Right ventricle myocardium inferior (tissue), 1 donor: ENCODE measurements at regions not wholly inside any gene's neighbourhood (a gene's known extent, or its start where the extent isn't known, plus 50 kb on each side); places are given as distances from the start of the nearest gene placed in this dataset.

ENCODE experiments used
- ATAC-seq: fragments of 200-7000 bp; cut with Tn5 transposase; one replicate; pipeline ENCODE4 v1.9.1; 2020; ENCODE audit warnings: mild to moderate bottlenecking, moderate library complexity
- DNase-seq: peaks from one replicate; pipeline ENCODE4 v3.0.0; 2021; ENCODE audit errors: missing footprints
- intact Hi-C: fragments of 100-400 bp; cut with DNase I; formaldehyde crosslinking; loops from one replicate; pipeline ENCODE4 v1.11.0; 2022
- donor health status: DM: no; HTN: yes; CAD: no; lungs with severe emphysema.

DNA sequence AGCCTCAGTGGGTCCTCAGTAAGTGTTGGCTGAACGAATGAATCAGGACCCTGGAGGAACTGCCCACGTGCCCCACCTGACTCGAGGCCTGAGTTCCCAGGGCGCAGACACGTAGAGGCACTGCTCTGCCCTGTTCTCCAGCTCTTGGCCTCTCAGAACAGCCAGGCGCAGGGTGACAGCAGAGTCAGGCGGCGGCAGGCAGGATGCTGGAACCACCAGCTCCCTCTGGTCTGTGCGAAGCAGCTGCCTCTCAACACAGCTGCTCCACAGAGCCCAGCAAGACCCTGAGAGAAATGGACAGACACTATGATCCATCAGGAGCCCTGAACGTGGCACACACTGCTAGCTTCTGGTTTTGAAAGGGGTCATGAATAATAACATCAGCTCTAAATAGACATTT is 53.1 kb upstream of the BCO1 start:
- DNase-seq (no peak), ATAC-seq (no peak)
- intact Hi-C loops: loop anchor here (10.0 kb wide), 1 partner anchor 151 kb away; the partner anchor contains the start of gene ATMIN

DNA sequence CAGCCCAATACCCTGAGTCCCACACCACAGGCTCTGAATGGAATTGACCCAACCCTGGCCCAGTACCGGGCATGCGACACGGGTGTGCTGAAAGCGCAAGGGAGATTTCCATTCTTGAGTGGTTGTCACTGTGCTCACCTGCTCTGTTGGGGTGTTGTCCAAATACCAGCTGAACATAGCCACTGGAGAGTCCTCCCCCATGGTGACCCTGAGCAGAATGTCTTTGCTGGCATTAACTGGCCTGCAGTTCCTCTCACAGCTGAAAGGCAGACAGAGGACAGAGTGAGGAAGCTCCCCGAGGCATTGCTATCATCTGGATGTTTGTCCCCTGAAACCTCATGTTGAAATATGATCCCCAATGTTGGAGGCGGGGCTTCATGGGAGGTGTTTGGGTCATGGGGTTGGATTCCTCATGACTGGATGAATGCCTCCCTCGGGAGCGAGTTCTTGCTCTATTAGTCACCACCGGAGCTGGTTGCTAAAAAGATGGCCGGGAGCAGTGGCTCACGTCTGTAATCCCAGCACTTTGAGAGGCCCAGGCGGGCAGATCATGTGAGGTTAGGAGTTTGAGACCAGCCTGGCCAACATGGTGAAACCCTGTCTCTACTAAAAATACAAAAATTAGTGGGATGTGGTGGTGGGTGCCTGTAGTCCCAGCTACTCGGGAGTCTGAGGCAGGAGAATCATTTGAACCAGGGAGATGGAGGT is 57.3 kb upstream of the BCO1 start:
- DNase-seq (peak; percentile 85), ATAC-seq (peak; percentile 93)
- intact Hi-C loops: loop anchor here (2.0 to 10.0 kb wide), 3 partner anchors 42 to 146 kb away; partner anchors contain the start of genes ATMIN and GCSH

DNA sequence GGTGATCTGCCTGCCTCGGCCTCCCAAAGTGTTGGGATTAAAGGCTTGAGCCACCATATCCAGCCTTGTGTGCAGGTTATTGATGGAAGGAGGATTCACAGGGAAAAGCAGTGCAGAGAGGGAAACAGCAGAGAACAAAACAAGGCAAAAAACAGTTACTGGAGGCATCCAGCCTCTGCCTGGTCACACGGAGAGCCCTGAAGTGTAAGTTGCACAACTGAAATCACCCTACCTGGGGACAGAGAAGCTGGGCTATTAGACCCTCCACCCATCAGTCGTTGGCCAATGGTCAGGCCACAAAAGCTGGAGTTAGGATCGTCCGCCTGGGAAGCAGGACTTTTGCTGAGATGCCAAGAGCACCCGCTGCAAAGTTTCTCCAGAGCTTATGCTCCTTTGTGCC is 57.9 kb upstream of the BCO1 start:
- intact Hi-C loops: loop anchor here (2.0 to 10.0 kb wide), 3 partner anchors 42 to 146 kb away; partner anchors contain the start of genes ATMIN and GCSH
- DNase-seq: no peak
- no peak for ATAC-seq

DNA sequence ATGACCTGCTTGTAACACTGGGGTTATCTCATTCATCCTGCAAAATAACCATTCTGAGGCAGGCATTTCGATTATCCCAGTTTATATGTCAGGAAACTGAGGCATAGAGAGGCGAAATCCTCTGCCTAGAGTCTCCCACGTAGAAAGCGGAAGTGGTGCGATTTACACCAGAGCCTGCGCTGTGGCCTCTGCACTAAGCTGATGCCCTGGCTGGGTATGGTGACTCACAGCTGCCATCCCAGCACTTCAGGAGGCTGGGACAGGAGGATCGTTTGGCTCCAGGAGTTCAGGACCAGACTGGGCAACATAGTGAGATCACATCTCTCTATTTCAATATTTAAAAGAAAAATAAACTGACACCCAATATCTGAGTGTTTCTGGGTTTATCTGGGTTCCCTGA is 59.3 kb upstream of the BCO1 start:
- no peak for DNase-seq
- intact Hi-C loops: no loop called here
- no peak for ATAC-seq

DNA sequence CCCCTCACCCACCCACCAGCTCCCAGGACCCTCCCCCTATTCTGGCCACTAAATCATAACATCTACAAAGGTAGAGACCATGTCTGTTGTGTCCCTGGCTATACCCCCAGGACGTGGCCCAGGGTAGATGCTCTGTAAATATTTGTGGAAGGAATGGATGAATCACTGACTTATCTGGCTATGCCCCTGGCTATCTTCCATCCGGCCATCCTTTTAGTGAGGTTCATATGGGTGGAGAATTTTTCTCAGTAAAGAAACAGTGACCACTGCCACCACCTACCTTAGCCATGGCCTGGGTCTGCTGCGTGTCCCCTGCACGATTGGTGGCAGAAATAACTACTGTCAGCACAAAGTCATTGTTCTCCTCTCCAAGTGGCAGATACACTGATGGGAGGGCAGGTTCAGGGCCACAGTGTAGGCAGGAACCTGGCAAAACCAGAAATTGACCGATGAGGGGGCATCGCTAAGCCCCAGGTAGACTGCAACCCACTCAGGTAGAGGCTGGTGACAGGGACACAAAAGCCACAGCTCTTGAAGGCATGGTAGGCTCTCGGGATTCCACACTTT is 63.1 kb upstream of the BCO1 start:
- intact Hi-C loops: no loop called here
- no peak for ATAC-seq

DNA sequence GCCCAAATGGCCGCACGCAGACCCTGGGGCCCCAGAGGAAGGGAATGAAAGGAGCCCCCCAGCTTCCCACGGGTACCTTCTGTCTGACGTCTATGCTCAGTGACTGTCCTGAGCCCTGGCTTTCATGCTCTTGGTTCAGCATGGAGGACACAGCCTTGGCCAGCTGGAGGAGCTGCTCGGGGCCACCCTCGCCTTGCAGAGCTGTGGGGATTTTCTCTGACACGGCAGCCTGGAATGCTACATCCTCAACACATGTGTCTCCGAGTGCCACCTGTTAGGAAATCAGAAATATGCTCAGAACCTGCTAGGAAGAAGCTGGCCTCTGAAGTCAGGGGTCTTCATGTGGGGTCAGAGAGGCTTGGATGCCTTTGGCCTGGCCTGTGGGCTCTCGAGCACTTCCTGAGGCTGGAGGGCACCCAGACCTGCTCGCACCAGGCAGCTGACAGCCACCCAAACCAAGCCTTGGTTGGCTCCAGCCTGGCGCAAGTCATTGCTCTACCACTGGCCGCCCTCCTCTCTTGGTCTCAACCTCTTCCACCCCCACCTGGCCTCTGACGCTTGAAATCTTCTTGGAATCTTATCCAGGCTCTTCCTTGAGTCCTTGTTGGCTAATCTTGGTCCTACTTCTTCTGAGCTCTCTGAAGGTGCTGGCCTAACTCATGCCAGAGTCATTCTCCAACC is 63.7 kb upstream of the BCO1 start:
- DNase-seq (no peak), ATAC-seq (no peak)
- intact Hi-C loops: no loop called here

More for the DNA sequence above, 63.1 kb upstream of the BCO1 start:
- DNase-seq: no peak

DNA sequence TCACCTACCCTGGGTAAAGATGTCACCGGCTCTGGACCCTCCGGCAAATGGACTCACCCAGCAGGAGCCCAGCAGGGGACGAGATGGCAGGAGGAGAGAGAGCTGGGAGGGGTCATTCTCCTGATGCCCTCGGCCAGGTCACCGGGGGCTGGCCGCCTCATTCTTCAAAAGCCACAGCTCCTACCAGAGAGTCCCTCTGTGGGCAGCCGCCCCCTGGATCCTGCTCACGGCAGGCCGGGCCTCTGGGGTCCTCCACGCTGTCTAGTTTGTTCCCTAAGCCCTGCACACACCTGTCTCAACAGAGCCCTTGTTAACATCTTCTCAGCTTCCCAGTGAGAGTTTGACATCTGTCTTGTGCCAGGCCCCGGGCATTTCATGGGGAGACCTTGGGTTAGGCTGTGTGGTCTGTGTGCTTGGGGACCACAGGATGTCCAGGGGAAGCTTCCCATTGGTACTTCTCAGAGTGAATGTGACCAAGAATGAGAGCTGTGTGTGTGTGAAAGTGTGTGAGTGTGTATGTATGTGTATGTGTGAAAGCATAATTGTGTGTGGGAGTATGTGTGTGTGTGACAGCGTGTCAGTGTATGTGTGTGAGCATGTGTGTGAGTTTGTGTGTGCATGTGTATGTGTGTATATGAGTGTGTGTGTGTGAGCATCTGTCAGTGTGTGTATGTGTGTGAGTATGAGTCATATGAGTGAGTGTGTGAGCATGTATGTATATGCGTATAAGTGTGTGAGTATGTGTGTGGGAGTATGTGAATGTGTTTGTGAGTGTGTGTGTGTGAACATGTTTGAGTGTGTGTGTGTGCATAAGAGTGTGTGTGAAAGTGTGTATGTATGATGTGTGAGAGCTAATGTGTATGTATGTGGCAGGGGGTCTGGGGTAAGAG is 65.5 kb upstream of the BCO1 start:
- DNase-seq: no peak
- intact Hi-C loops: no loop called here
- ATAC-seq: no peak

DNA sequence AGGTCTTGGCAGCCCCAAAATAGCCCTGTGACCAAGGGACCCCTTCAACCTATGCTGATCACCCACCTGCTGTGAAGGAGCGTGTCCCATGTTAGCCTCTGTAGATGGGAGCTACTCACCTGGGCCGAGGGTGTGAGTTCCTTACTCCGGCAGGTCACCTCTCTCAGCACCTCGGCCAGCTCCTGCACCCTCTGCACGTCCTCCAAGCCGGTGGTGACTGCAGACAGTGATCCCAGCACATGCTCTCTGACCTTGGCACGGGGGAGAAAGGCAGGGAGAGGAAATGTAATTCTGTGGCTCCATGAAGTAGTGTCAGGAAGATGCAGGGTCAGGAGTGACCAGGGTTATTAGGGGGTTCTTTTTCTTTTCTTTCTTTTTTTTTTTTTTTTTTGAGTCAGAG is 67.7 kb upstream of the BCO1 start:
- intact Hi-C loops: no loop called here
- no peak for DNase-seq
- ATAC-seq: no peak

DNA sequence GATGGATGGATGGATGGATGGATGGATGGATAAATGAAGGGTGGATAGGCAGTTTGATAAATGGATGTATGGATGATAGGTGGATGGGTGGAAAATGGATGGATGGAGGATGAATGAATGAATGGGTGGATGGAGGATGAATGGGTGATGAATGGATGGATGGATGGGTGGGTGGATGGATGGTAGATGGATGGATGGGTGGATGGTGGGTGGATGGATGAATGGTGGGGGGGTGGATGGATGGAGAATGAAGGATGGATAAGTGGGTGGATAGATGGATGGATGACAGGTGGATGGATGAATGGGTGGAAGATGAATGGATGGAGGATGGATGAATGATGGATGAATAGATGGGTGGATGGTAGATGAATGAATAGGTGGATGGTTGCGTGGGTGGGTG is 70.1 kb upstream of the BCO1 start:
- DNase-seq: no peak
- intact Hi-C loops: no loop called here
- no peak for ATAC-seq

DNA sequence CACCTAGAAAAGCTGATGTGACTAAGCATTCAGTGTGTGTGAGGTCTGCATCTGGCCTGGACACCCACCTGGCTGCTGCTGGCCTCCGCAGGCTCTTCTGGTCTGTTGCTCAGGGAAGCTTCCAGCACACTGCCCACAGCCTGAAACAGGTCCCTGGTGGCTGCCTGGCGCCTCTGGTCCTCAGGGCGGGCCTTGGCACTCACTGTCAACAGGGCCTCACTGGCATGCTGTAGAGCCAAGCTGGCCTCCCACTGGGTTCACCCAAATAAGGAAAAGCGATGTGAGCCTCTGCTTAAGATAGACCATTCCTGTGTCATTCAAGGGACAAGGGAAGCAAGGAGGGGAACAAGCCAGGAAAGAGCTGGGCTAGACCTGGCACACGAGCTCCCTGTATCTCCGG is 70.6 kb upstream of the BCO1 start:
- ATAC-seq: peak; percentile 78
- DNase-seq: no peak
- intact Hi-C loops: no loop called here

DNA sequence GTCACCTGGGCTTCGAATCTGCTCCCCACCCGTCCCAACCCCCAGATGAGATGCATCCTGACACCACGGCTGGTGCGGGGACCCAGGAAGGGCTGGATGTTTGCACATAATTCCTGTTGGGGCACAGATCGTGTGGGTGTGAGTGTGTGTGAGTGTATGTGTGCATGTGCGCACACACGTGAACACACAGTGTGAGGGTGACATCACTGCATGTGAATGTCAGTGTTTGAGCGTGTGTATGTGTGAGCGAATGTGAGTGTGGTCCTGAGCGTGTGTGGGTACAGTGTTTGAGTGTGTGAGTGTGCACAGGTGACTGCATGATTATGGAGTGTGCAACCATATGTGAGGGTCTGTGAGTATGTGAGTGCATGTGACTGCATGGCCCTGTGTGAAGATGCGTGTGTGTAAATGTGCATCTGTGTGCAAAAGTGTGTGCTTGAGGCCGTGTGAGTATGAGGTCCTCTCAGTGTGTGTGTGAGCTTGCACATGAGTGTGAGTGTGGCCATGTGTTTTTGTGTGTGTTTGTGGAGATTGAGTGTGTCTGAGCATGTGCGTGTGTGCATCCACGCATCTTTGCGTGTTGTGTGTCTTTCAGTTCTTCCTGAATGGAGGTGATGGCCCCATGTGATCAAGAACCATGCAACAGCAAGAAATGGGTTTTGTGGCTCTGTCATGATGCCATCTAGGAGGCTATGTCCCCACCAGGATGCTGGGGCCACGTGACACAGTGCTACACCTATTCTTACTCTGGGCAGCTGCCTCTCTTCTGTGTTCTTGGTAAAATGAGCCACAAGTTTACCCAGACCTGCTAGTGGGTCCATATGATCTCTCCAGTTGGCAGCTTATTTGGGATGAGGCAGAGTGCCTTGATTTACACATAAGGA is 70.5 kb upstream of the GCSH start:
- intact Hi-C loops: no loop called here
- no peak for ATAC-seq
- DNase-seq: no peak

DNA sequence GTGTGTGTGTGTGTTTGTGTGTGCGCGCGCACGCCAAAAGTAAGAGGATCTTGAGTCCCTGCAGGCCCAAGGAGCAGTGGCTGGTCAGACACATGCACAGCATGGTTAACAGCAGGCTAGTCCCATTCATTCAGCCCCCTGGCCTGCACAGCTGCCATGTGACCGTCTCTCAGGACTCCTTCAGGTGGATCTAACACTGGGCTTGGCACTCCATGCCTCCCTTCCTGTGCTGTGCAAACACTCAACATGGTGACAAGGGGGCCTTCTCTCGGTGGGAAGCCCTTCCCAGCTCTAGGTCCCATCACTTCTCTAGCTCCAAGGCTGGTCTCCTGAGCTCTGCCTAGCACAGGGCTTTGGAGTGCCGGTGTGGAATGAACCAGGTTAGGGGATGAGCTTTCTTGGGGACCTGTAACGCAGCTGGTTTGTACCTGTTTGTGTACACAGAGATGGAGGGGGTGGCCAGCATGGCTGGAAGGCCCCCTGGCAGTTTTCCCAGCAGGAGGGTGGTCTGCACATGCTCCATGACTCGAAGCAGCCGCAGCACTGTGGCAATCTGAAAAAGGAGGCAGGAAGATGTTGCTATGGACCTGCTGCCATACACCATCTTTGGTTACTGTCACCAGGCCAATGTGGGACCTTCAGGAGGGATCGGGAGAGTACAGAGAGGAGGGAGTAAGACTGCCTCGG is 69.4 kb upstream of the GCSH start:
- ATAC-seq (no peak), DNase-seq (no peak)
- intact Hi-C loops: no loop called here

DNA sequence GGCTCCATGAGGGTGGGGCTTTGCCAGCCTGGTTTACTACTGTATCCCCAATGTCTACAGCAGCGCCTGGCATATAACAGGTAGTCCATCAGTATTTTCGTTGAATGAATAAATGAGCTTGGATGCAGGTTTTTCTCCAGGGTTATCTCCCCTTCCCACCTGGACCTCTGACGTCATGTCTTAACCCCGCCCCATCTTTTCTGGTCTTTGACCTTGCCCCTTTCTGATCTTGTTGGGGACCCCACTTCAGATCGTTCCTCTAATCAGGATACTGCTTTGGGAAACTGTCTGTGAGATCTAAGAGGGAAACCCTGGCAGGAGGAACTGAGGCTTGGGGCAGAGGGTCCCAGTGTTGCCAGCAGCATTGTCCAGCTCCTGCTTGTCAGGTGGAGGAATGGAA is 68.8 kb upstream of the GCSH start:
- DNase-seq (no peak), ATAC-seq (no peak)

DNA sequence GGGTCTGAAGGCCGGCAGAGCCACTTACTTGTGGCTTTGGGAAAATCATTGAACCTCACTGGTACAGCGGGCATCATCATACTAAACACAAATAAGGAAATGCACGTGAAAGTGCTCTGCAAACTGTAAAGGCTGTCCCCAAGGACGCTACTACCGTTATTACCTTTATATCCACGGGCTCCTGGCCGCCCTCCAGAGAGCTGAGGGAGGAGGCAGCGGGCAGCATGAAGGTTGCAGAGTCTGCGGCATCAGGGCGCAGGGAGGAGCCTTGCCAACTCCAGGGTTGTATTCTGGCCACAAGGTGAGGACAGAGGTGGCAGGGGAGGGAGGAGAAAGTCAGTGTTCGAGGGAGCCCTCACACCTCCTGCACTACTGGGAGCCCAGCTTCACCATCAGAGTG is 68.3 kb upstream of the GCSH start:
- intact Hi-C loops: no loop called here
- no peak for DNase-seq
- no peak for ATAC-seq

More for the DNA sequence above, 68.8 kb upstream of the GCSH start:
- intact Hi-C loops: no loop called here

DNA sequence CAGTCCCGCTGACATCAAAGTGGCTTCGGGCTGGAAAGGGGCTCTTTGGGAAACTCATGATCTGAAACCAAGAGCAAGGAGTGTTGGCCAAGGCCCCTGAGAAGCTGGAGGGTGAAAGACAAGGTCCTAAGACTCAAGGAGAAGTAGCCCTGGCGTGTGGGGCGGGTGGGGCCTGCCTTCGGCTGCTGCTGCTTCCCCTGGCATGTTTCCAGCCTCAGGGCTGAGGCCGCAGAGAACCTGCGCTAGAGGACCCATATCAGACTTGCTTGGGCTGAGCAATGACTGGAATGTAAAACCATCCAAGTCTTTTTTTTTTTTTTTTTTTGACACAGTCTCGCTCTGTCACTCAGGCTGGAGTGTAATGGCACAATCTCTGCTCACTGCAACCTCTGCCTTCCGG is 67.5 kb upstream of the GCSH start:
- intact Hi-C loops: no loop called here
- DNase-seq: no peak
- ATAC-seq: no peak

DNA sequence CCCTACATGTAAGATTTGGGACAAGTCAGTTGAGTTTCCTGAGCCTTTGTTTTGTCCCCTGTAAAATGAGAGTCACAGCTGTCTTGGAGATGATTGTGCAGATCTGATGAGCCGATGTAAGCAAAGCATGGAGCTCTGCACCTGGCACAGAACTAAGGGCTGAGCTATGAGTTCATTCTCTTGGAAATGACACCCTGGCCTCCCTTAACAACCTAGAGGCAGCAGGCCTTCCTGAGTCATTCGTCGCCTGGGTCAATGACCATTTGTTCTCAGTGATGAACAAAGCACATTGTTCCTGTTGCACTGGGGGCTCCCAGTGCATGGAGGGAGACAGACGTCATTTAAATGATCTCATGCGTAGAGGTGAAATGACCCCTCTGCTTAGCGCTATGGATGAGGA is 62.8 kb upstream of the GCSH start:
- ATAC-seq: no peak
- intact Hi-C loops: no loop called here

DNA sequence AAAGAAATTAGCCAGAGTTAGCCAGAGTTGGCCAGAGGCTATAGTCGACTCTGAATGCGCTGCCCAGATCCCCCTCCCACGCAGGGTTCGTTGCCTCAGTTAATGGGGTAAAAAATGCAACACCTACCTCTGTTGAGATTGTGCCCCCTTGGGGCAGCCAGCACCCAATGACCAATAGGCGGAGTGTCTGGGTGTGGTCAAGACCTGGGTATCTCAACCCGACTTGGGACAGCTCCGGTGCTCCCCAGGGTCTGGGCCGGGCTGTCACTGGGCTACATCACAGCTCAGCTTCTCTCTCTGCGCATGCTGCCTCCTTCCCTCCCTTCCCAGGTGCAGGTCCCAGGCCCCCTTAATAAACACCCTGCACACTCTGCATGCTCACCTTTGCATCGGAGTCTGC is 59.6 kb upstream of the GCSH start:
- ATAC-seq: no peak
- intact Hi-C loops: loop anchor here (2.0 kb wide), 1 partner anchor 35 kb away; no protein-coding TSS in a partner anchor
- no peak for DNase-seq

More for the DNA sequence above, 62.8 kb upstream of the GCSH start:
- DNase-seq: no peak
